IPS-NIHi11 (cell line): ENCODE measurements at regions not wholly inside any gene's neighbourhood (a gene's known extent, or its start where the extent isn't known, plus 50 kb on each side); places are given as distances from the start of the nearest gene placed in this dataset.

Experiments
- DNase-seq: peaks from one replicate; pipeline ENCODE4 v3.0.0; 2012; ENCODE audit warnings: mixed read lengths, low spot score

GRCh38 chr4:110278127-110278526 is 79.7 kb upstream of the ELOVL6 start:
- DNase-seq: no peak

DNA sequence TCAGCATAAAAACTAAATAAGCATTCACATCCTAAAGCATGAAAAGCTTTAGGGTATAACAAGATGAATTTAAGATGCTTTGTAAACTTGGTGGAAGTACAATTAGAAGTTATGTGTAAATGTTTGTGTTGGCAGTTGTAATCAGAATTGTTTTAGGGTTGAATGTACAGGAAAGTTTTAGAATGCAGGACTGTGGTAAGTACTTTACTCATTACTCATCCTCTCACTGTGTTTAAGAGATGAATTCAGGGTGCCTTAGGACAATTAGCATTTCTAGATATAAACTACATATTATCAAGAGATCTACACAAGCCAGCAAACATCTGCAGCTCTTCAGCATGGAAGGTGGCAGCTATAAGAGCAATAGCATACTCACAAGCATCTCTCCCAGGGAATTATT is 77.5 kb upstream of the ELOVL6 start:
- no peak for DNase-seq

DNA sequence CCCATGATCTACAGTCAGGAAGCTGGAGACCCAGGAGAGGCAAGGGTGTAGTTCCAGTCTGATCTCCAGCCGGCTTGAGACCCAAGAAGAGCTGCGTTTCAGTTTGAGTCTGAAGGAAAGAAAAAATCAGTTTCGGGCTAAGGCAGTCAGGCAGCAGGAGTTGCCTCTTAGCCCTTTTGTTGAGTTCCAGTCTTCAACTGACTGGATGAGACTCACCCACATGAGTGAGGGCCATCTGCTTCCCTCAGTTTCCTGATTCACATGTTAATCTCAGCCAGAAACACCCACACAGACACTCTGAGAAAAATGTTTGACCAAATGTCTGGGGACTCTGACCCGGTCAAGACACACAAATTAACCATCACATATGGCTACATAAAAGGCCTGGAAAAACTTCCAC is 73.6 kb upstream of the ELOVL6 start:
- no peak for DNase-seq

GRCh38 chr4:110270492-110271197 is 72.2 kb upstream of the ELOVL6 start:
- no peak for DNase-seq

DNA sequence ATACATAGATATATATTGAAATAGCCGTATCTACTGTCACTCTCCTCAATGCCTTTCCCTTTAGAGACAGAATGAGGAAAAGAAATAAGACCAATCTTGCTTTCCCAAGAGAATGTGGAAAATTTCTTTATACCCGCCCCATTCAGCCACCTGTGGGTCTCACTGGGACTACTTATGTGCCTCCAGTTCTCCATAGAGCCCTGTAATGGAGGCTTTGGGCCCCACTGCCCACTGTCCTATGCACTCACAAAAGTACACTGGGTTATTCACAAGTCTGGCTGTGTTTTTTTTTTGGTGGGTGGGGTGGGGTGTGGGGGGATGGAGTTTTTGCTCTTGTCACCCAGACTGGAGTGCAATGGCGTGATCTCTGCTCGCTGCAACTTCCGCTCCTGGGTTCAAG is 70.4 kb upstream of the ELOVL6 start:
- DNase-seq: no peak

DNA sequence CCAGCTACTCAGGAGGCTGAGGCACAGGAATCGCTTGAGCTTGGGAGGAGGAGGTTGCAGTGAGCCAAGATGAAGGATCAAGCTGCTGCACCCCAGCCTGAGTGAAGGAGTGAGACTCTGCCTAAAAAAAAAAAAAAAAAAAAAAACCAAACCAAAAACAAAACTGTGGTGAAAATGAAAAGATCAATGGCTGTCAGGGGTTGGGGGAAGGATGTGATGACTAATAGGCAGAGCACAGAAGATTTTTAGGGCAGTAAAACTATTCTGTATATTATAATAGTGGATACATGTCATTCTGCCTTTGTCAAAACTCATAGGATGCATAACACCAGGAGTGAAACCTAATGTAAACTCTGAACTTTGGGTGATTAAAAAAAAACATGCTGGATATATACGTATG is 69.9 kb upstream of the ELOVL6 start:
- no peak for DNase-seq

- DNase-seq: no peak
Measured at GRCh38 chr4:110266136-110266535, 67.7 kb upstream of the ELOVL6 start.

DNA sequence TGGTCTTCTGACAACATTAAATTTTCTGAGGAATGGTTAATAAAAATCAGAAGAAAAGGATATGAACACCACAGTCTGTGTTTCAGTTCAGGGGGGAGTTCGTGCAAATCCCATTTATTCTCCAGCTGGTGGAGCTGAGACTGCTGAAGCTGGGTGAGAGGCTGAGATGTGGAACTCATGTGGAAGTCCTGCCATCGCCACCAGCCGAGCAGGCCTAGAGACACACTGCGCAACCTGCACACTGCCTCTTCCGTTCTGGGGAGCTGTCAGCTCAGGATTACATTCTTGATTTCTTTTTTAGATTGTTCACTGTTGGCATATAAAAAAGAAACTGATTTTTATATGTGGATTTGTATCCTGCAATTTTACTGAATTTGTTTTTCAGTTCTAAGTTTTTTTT is 66.6 kb upstream of the ELOVL6 start:
- no peak for DNase-seq

DNA sequence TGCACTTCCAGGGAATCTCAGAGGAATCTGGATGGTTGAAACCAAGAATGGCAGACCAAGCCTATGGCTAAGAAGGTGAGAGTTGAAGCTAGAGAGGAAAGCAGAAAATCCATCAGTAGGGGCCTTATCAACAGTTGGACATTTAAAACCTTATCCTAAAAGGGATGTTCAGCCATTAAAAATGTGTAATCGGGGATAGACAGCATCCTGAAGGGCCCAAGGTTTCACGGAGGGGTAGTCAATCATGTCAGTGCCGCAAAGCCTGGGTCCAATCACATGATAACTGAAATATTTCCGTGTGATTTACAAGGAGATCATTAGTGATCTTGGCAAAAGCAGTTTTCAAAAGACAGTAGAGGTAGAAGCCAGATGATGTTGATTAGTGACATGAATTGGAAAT is 61.9 kb upstream of the ELOVL6 start:
- DNase-seq: no peak

DNA sequence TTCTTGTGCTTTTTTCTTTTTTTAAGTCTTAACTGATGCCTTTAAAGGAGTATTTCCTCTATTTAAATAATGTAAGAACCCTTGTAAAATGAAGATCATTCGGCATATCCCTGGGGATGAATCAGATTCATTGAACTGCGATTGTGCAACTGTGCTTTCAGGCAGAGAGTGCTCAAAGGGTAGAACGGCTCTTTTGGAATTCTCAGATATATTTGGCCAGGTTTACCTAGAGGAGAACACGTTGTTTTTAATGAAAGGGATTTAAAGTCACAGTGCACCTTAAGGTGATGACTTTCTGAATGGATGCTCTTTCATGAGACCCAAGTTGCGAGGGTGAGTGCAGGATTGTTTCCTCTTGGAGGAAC is 51.6 kb upstream of the ELOVL6 start:
- no peak for DNase-seq

DNA sequence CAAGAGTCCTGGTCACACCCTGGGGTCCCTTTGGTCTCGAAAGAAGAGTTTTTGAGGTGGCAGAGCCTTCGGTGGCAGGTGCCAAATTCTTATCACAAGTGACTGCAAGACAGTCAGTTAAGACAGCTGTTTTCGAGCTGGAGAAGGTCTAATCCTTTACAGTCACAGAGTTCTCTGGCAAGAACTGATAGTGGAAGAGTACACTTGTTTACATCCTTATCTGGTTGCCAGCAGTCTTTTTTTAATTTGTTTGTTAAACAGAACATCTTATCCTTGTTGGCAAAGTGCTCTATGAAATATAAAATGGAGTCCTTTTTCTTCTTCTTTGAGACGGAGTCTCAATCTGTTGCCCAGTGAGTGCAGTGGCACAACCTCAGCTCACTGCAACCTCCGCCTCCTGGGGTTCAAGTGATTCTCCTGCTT is 50.4 kb upstream of the ELOVL6 start:
- no peak for DNase-seq
